ENCODE measurements at regions not wholly inside any gene's neighbourhood (a gene's known extent, or its start where the extent isn't known, plus 50 kb on each side); places are given as distances from the start of the nearest gene placed in this dataset.

- no peak for TF ChIP-seq CTCF (IDR thresholded peaks at IDR 0.05; ENCODE audit: extremely low read depth, insufficient read depth, missing control alignments)
- no peak for DNase-seq (ENCODE audit: low spot score)
- in situ Hi-C loops (cut with MboI; ENCODE audit: low pct_unique_long_range_greater_than_20kb, low sequenced_read_pairs, unreplicated experiment): no loop called here
These were observed 557.8 kb upstream of the CFAP20DC start for GRCh38 chr3:59607656-59608055.

GRCh38 chr3:59606638-59607266 is 556.9 kb upstream of the CFAP20DC start:
- in situ Hi-C loops (cut with MboI; ENCODE audit: low pct_unique_long_range_greater_than_20kb, low sequenced_read_pairs, unreplicated experiment): no loop called here
- no peak for DNase-seq (ENCODE audit: low spot score)
- no peak for TF ChIP-seq CTCF (IDR thresholded peaks at IDR 0.05; ENCODE audit: extremely low read depth, insufficient read depth, missing control alignments)

DNA sequence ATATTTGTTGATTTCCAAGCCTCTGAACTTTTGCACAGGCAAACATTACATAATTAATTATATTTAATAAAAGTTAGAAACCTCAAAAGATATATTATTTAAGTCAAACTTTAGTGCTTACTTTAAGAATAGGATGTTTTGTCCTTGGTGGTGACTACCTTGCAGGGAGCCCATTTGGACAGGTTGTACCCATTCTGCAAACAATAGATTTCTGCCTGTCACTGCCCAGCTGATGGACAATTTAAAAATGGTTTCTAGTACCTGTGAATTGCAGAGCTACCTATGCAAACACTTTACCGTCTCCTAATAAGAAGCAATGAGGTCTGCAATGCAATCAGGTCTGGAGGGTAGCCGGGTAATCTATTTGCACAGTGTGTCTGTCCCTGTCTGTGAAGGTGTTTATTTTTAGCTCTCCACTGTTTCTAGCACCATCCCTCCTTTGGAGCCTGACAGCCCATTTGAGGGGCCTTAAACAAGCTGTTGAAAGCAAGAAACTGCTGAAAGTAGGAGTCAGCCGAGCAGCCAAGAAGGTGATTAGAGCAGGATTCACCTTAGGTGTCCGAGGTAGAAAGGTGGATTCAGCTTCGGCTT is 556.2 kb upstream of the CFAP20DC start:
- no peak for DNase-seq (ENCODE audit: low spot score)
- in situ Hi-C loops (cut with MboI; ENCODE audit: low pct_unique_long_range_greater_than_20kb, low sequenced_read_pairs, unreplicated experiment): no loop called here
- no peak for TF ChIP-seq CTCF (IDR thresholded peaks at IDR 0.05; ENCODE audit: extremely low read depth, insufficient read depth, missing control alignments)

GRCh38 chr3:59605318-59605717 is 555.5 kb upstream of the CFAP20DC start:
- in situ Hi-C loops (cut with MboI; ENCODE audit: low pct_unique_long_range_greater_than_20kb, low sequenced_read_pairs, unreplicated experiment): no loop called here
- TF ChIP-seq CTCF (IDR thresholded peaks at IDR 0.05; ENCODE audit: extremely low read depth, insufficient read depth, missing control alignments): no peak
- DNase-seq (ENCODE audit: low spot score): no peak

- DNase-seq (ENCODE audit: low spot score): no peak
- no peak for TF ChIP-seq CTCF (IDR thresholded peaks at IDR 0.05; ENCODE audit: extremely low read depth, insufficient read depth, missing control alignments)
- in situ Hi-C loops (cut with MboI; ENCODE audit: low pct_unique_long_range_greater_than_20kb, low sequenced_read_pairs, unreplicated experiment): no loop called here
These were observed 551.7 kb upstream of the CFAP20DC start for GRCh38 chr3:59601486-59601885.

GRCh38 chr3:59600631-59601030 is 550.8 kb upstream of the CFAP20DC start:
- no peak for DNase-seq (ENCODE audit: low spot score)
- in situ Hi-C loops (cut with MboI; ENCODE audit: low pct_unique_long_range_greater_than_20kb, low sequenced_read_pairs, unreplicated experiment): no loop called here
- TF ChIP-seq CTCF (IDR thresholded peaks at IDR 0.05; ENCODE audit: extremely low read depth, insufficient read depth, missing control alignments): no peak

Data from GM13977 (cell line).